ENCODE measurements at regions not wholly inside any gene's neighbourhood (a gene's known extent, or its start where the extent isn't known, plus 50 kb on each side); places are given as distances from the start of the nearest gene placed in this dataset.

- no peak for TF ChIP-seq CTCF (IDR thresholded peaks at IDR 0.05)
- no peak for TF ChIP-seq POLR2A (IDR thresholded peaks at IDR 0.05)
Observed at GRCh38 chr10:81096558-81096957, 558.9 kb downstream of the SH2D4B start.
